Fibroblast of lung (primary cell): ENCODE measurements at regions not wholly inside any gene's neighbourhood (a gene's known extent, or its start where the extent isn't known, plus 50 kb on each side); places are given as distances from the start of the nearest gene placed in this dataset.

Source experiments
- CTCF ChIP-seq, 2 donors: IDR thresholded peaks in 1 of 2; conservative IDR thresholded peaks in 1 of 2; 1 replicate in 1 of 2; 2 replicates in 1 of 2; pipeline ENCODE4 v1.5.1; 2011 to 2012; ENCODE audit warnings: low read length in 2 of 2, control low read depth in 1 of 2, inconsistent platforms in 1 of 2, low read depth in 1 of 2, mild to moderate bottlenecking in 1 of 2
- EZH2 ChIP-seq: IDR thresholded peaks from 2 replicates; pipeline ENCODE4 v1.5.1; 2012; ENCODE audit warnings: low read length, control low read depth, mild to moderate bottlenecking; ENCODE audit errors: missing control alignments

- TF ChIP-seq CTCF (conservative IDR thresholded peaks at IDR 0.05 in 1 of 2, IDR thresholded peaks at IDR 0.05 in 1 of 2; ENCODE audit: low read depth in 1 of 2, low read length in 2 of 2) (no peak), EZH2 (no peak)
Measured at GRCh38 chr5:84524491-84524890, 139.8 kb upstream of the EDIL3 start.
